GM21390 (cell line): ENCODE measurements at regions not wholly inside any gene's neighbourhood (a gene's known extent, or its start where the extent isn't known, plus 50 kb on each side); places are given as distances from the start of the nearest gene placed in this dataset.

ENCODE experiments used
- ATAC-seq: cut with Tn5 transposase; IDR thresholded peaks from one replicate; pipeline ENCODE4 v1.9.1; 2021; ENCODE audit not compliant: unreplicated experiment

DNA sequence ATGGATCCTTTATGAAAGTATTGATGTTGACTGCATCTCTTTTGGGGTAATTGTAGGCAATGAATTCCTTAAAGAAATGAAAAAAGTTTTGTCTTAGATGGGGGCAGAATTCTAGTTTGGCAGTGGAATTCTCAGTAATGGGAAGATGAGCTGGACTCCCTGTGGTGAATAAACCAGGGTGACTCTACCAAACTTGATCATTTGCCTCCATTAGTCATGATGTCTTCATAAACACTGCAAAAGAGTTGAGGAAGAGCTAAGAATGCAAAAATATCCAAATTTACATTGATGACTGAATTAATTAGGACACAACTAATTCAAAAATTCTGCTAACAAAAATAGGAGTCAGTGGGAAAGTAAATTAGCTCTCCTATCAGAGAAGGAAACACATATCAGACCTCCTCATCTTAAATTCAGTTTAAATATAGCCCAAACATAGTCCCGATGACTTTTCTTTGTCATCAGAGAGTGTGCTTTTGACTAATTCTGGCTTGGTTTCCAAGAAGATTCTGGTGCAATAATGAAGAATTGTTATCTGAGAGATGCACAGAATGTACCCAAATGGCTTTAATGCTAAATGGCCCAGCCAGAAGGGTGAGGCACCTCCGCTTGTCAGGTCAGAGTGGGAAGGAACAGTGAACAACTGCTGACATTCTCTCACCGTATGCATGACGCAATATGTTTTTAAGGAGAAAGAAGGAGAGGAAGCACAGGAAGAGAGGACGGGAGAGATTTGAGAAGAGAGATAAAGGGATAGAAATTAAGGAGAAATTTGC lies 525.1 kb downstream of the LMO4 start:
- no peak for ATAC-seq

DNA sequence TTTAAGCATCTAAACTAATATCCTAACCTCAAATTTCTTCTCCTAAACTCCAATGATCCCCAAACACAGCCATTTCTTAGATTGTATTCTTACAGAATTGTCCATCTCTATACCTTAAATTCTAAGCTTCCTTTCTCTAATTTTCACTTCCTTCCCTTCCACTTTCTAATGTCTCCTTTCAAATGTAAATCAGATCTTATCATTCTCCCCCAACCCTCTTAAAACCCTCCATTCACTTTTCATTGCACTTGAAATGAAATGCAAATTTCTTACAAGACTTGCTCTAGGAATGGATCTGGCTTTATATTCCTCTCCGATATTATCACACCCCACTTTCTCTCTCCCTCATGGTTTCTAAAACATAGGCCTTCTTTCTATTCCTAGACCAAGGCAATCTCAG lies 534.6 kb downstream of the LMO4 start:
- ATAC-seq: no peak

DNA sequence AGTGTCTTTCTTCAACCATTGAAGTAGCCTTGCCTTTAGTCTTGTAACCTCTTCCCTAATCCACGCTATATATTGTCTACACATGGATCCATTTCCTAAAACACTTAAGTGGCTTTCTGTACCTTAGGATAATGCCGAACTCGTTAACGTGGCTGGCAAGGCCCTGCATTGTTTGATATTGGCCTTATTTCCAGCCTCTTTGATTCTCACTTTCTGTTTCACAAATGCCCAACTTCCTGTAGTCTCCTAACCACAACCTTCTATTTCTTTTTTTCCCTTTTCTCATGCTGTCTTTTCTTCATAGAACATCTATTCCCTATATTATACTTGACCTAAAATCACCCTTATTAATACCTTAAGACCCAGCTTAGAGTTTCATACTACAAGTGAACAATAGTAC lies 536.0 kb downstream of the LMO4 start:
- peak; percentile 82 for ATAC-seq

- ATAC-seq: no peak
These were observed 537.7 kb downstream of the LMO4 start for GRCh38 chr1:87866416-87866815.

DNA sequence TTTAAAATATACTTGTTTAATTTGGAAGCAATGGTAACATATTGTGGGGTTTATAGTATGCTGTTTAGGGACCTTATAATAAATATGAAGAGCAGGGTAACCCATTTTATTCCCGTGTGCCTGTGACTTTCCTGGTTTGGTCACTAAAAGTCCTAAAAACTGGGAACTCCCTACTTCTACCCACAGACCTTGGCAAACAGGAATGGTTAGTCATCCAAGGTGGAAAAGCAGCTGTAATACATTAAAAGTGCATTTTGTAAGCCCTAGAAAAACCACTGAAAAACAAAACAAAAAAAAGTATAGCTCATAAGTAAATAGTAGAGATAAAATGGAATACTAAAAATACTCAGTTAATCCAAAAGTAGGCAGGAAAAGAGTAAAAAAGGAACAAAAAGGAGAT lies 538.9 kb downstream of the LMO4 start:
- ATAC-seq: no peak

- ATAC-seq: no peak
These were observed 540.9 kb downstream of the LMO4 start for GRCh38 chr1:87869567-87869966.

DNA sequence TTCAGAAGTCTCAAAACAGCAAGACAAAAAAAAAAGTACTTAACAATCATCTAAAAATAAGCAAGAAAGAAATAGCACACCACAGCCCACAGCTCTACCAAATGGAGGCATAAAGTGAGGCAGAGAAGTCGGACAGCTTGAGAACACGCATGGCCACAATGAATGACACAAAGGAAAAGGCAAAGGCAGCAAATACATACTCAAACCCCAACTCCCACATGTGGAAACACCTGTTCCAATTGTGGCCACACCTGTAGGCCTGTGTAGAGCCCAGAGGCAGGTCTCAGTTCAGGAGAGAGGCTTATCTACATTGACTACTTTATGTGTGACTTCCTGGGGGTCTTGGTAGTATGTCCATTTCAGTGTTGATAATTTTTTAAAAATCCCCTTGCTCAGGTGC lies 543.5 kb downstream of the LMO4 start:
- ATAC-seq: peak; percentile 47

GRCh38 chr1:87872692-87873091 lies 544.0 kb downstream of the LMO4 start:
- ATAC-seq: no peak

DNA sequence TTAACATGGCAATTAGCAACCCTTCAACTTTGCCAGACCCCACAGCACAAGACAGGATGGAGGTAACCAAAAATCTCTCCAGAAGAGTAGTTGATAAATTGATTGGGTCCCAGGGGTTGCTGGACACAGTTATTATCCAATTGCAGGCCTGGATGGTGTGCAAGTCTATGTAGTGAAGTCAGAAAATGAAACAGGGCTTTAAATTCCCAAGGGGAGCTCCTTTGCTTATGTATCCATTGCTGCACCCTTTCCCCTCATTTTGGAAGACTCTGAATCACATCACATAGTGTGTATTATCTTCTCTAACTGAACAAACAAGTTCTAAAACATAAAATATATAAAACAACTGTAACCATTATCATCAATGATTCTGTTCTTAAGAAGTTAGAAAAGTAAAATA lies 550.2 kb downstream of the LMO4 start:
- ATAC-seq: no peak

GRCh38 chr1:87880098-87880760 lies 551.5 kb downstream of the LMO4 start:
- no peak for ATAC-seq

- no peak for ATAC-seq
These were observed 552.1 kb downstream of the LMO4 start for GRCh38 chr1:87880764-87881163.

- no peak for ATAC-seq
These were observed 555.2 kb downstream of the LMO4 start for GRCh38 chr1:87883906-87884305.

- no peak for ATAC-seq
These were observed 555.9 kb downstream of the LMO4 start for GRCh38 chr1:87884581-87884980.

- ATAC-seq: no peak
These were observed 556.8 kb downstream of the LMO4 start for GRCh38 chr1:87885278-87886025.

GRCh38 chr1:87887100-87887499 lies 558.4 kb downstream of the LMO4 start:
- no peak for ATAC-seq

DNA sequence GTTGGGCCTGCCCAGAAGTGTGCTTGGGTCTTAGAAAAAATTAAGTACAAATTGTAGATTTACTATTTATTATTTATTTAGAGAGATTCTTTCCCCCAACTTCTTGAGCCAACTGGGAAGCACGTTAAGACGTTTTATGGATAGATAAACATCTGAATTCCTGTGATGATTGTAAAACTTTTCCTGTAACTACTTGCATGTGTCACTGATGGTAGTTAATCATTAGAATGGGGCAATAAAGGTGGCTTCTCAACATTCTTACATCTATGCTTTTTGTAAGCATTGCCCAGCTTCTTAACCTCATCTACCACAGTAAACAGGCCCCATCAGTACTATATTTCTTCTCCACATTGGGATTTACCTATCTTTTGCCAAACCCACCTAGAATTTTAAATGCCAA lies 559.8 kb downstream of the LMO4 start:
- no peak for ATAC-seq

- no peak for ATAC-seq
These were observed 565.4 kb downstream of the LMO4 start for GRCh38 chr1:87894062-87894461.

DNA sequence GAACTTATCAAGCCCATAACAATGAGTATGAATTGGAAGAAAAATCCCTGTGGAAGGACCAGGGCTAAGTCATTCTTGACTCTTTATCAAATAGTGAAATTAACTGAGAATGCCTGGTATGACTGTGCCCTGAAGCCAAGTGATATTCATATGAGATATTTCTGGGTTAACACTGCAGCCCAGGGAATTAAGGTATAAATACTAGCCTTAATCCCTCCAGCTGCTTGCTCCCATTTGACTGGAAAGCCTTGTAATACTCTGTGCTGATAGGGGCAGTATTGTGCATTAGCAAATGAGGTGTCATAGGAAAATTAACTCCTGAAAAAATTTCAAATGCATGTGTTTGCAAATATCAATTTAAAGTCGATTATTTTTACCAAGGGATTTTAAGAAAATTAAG lies 568.8 kb downstream of the LMO4 start:
- no peak for ATAC-seq

GRCh38 chr1:87898431-87898830 lies 569.8 kb downstream of the LMO4 start:
- no peak for ATAC-seq

DNA sequence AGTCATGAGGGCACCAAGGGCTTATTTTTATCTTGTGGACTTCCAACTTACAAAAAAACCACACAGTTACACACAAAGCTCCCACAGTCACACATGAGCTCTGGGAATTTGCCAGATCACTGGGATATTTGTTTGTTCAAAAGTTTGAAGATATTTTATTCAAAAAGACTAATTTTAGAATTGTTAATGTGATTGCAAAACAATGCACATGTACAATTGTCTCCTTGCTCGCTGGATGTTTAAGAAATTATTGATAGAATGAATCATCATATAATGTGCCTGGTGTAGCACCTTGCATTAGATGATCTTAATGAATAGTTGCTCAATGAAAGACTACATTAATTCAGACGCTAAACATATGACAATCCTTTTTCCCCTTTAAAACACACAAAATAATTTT lies 570.3 kb downstream of the LMO4 start:
- no peak for ATAC-seq

- ATAC-seq: no peak
These were observed 571.1 kb downstream of the LMO4 start for GRCh38 chr1:87899746-87900145.

DNA sequence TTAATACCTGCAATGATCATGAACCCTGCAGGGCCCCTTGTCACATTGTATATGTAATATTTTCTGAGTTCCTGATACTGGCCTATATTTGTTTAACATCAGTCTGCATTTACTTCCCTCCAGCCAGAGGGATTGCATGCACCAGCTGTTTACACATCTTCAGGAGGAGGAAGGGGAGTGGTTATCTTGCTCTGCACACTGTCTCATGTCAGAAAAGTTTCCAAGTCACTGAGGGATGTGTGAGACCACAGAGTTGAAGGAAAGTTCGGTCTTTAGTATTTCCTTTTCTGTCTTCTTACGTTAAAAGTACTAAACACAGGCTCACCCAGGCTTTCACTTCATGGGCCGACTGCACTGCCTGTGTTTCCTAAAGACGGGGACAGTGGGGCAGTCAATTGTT lies 574.1 kb downstream of the LMO4 start:
- ATAC-seq: no peak
